ENCODE measurements at regions not wholly inside any gene's neighbourhood (a gene's known extent, or its start where the extent isn't known, plus 50 kb on each side); places are given as distances from the start of the nearest gene placed in this dataset.
"Not testable (repeated sequence)": the region's sequence is repeated elsewhere in the genome, so short reads cannot be mapped to it uniquely, and the experiment has no call there.

DNA sequence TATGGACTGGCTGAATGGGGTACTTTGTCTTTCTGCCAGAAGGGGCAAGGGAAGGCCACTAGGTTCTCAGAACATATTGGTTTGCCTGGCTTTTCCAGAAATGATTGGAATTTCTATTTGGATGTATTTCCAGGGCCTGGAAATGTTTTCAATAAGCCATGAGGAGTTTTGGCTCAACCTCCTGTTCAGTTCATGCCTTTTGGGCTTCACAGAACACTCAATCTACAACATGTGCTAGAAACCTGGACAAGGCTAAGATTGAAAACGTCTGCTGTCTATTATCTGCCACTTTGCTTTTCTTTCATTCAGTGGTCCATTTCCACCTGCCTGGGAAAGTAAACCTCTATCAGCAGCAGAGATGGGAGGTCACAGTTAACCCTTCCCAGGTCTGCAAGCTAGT lies 793.4 kb downstream of the TENT5A start:
- Histone ChIP-seq H3K9me3 (ENCODE audit: low read length) (no peaks in the 10 kb centered on the region), H3K4me1 (ENCODE audit: insufficient read depth, low read length, poor library complexity, severe bottlenecking) (no peaks in the 10 kb centered on the region), H3K4me2 (ENCODE audit: low read length) (no peak overlapping the region), H3K9me2 (ENCODE audit: insufficient read depth, low read length) (no peaks in the 10 kb centered on the region), H3K79me2 (ENCODE audit: insufficient read depth, low read depth, low read length) (no peaks in the 10 kb centered on the region), H2AFZ (ENCODE audit: low read length) (no peak overlapping the region), H3K36me3 (ENCODE audit: insufficient read depth, low read length) (no peaks in the 10 kb centered on the region), H3K4me3 (ENCODE audit: low read depth, low read length, poor library complexity, severe bottlenecking) (no peak overlapping the region), H3K27ac (ENCODE audit: low read depth, low read length, poor library complexity, severe bottlenecking) (no peak overlapping the region), H4K20me1 (ENCODE audit: insufficient read depth, low read length) (no peaks in the 10 kb centered on the region)
- TF ChIP-seq, protein P1, sequence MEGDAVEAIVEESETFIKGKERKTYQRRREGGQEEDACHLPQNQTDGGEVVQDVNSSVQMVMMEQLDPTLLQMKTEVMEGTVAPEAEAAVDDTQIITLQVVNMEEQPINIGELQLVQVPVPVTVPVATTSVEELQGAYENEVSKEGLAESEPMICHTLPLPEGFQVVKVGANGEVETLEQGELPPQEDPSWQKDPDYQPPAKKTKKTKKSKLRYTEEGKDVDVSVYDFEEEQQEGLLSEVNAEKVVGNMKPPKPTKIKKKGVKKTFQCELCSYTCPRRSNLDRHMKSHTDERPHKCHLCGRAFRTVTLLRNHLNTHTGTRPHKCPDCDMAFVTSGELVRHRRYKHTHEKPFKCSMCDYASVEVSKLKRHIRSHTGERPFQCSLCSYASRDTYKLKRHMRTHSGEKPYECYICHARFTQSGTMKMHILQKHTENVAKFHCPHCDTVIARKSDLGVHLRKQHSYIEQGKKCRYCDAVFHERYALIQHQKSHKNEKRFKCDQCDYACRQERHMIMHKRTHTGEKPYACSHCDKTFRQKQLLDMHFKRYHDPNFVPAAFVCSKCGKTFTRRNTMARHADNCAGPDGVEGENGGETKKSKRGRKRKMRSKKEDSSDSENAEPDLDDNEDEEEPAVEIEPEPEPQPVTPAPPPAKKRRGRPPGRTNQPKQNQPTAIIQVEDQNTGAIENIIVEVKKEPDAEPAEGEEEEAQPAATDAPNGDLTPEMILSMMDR (conservative IDR thresholded peaks at IDR 0.05; ENCODE audit: low read length): no peak
- no peak for TF ChIP-seq EZH2phosphoT487 (IDR thresholded peaks at IDR 0.05; ENCODE audit: borderline replicate concordance, low read depth, low read length)
- CTCF ChIA-PET (ENCODE audit: unreplicated experiment): no interaction called here
- no TSS peak for BruUV-seq (replicated peaks)
- POLR2A ChIA-PET: no interaction called here
- no peak for DNase-seq (ENCODE audit: low spot score)
- intact Hi-C loops (cut with micrococcal nuclease; ENCODE audit: unreplicated experiment): no loop called here

DNA sequence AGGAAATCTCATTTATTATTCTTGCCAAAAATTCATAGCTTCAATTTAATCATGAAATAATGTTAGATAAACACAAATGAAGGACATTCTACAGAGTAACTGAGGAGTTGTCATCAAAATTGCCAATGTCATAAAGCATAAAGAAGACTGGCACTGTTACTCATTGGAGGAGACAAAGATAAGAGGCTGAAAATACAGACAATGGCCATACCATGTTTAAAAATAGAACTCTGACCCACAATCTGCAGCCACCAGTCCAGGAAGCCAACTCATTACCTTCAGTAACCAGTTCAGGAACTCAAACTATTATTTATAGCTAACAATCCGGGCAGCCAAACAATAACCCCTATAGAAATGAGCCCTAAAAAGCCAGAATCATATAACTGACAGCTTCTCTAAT lies 795.6 kb downstream of the TENT5A start:
- ChIA-PET CTCF (ENCODE audit: unreplicated experiment) (no interaction called here), POLR2A (interaction anchor here (0.6 kb wide), 1 partner anchor 22 kb away, joined by 3 read pairs; no protein-coding TSS in a partner anchor)
- Histone ChIP-seq H4K20me1 (ENCODE audit: insufficient read depth, low read length) (no peaks in the 10 kb centered on the region), H3K79me2 (ENCODE audit: insufficient read depth, low read depth, low read length) (no peaks in the 10 kb centered on the region), H2AFZ (ENCODE audit: low read length) (no peak overlapping the region), H3K4me2 (ENCODE audit: low read length) (no peak overlapping the region), H3K27ac (ENCODE audit: low read depth, low read length, poor library complexity, severe bottlenecking) (no peak overlapping the region), H3K4me1 (ENCODE audit: insufficient read depth, low read length, poor library complexity, severe bottlenecking) (no peaks in the 10 kb centered on the region), H3K4me3 (ENCODE audit: low read depth, low read length, poor library complexity, severe bottlenecking) (no peak overlapping the region), H3K36me3 (ENCODE audit: insufficient read depth, low read length) (no peaks in the 10 kb centered on the region), H3K9me3 (ENCODE audit: low read length) (no peaks in the 10 kb centered on the region), H3K9me2 (ENCODE audit: insufficient read depth, low read length) (no peaks in the 10 kb centered on the region)
- intact Hi-C loops (cut with micrococcal nuclease; ENCODE audit: unreplicated experiment): no loop called here
- DNase-seq (ENCODE audit: low spot score): no peak
- TF ChIP-seq, protein P1 (conservative IDR thresholded peaks at IDR 0.05; ENCODE audit: low read length): no peak
- no TSS peak for BruUV-seq (replicated peaks)

DNA sequence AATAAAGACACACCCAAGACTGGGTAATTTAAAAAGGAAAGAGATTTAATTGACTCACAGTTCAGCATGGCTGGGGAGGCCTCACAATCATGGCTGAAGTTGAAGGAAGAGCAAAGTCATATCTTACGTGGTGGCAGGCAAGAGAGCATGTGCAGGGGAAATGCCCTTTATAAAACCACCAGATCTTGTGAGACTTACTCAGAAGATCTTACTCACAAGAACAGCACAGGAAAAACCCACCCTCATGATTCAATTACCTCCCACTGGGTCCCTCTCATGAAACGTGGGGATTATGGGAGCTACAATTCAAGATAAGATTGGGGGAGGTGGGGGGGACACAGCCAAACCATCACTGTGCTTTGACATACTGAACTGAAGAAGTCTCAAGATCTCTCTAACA lies 800.0 kb downstream of the TENT5A start:
- DNase-seq (ENCODE audit: low spot score); intact Hi-C loops (cut with micrococcal nuclease; ENCODE audit: unreplicated experiment); H3K4me1 ChIP-seq (ENCODE audit: insufficient read depth, low read length, poor library complexity, severe bottlenecking); BruUV-seq (replicated peaks); H3K4me3 ChIP-seq (ENCODE audit: low read depth, low read length, poor library complexity, severe bottlenecking); H3K4me2 ChIP-seq (ENCODE audit: low read length); H4K20me1 ChIP-seq (ENCODE audit: insufficient read depth, low read length); H3K27ac ChIP-seq (ENCODE audit: low read depth, low read length, poor library complexity, severe bottlenecking); H3K36me3 ChIP-seq (ENCODE audit: insufficient read depth, low read length); H3K79me2 ChIP-seq (ENCODE audit: insufficient read depth, low read depth, low read length); H2AFZ ChIP-seq (ENCODE audit: low read length); POLR2A ChIA-PET; H3K9me2 ChIP-seq (ENCODE audit: insufficient read depth, low read length); H3K9me3 ChIP-seq (ENCODE audit: low read length); CTCF ChIA-PET (ENCODE audit: unreplicated experiment): not testable (repeated sequence)
